HG03442 (cell line): ENCODE measurements at regions not wholly inside any gene's neighbourhood (a gene's known extent, or its start where the extent isn't known, plus 50 kb on each side); places are given as distances from the start of the nearest gene placed in this dataset.
"Not testable (repeated sequence)": the region's sequence is repeated elsewhere in the genome, so short reads cannot be mapped to it uniquely, and the experiment has no call there.

Source experiments
- ATAC-seq: cut with Tn5 transposase; IDR thresholded peaks from one replicate; pipeline ENCODE4 v1.9.1; 2021; ENCODE audit warnings: mild to moderate bottlenecking, moderate library complexity; ENCODE audit not compliant: unreplicated experiment

DNA sequence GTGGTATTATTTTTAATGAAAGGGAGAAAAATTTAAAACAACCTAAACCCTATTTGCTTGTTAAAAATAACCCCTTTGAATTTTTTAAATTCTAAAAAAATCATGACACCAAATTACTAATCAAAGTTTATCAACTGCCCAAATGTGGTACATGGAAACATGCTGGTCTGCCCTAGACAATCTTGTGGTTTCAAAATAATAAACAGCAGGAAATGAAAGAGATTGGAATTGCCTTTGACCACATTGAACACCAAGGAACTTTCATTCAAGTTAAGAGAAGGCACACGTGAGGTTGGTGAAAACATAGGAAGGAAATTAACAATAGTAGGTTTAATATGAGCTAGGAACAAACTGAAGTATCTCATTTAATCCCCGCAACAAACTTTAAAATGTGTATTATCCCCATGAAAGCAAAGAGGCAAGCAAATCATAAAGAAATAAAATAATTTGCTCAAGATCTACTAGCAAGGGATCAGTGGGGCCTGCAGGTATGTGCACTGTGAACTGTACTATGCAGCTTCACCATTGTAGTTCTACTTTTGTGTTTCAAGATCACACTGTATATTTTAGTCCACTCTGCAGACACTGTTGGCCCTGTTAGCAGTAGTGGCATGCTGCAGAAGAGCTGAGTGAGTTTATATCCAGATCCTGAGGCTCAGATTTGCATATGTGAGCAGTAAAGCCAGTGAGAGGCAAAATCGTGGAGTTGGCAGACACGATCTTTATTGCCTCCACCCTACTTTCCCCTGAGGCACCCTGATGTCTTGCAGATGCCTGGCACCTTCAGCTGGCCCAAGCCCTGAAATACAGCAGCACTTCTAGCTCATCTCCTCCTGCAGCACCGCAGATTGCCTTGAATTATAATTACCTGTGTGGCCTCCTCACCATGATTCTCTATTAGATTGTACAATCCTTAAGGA lies 157.8 kb upstream of the TENT5A start:
- no peak for ATAC-seq

DNA sequence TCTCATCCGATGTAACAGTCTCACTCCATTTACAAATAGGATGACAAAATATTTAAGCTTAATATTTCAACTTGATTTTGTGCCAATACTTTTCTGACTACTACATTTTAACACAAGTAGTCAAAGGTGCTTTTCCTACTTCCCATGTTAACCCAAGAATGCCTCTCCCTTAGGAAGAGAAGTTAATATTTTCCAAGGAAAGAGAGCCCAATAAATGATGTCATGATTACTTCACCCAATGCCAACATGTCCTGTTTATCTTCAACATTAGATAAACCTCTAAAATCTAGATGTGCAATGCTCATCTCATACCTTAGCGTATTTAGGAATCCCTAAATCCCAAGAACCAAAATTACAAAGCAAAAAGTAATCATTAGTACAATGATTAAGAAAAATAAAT lies 156.7 kb upstream of the TENT5A start:
- ATAC-seq: no peak

- peak; percentile 61 for ATAC-seq
Observed at GRCh38 chr6:81906709-81907204, 154.3 kb upstream of the TENT5A start.

DNA sequence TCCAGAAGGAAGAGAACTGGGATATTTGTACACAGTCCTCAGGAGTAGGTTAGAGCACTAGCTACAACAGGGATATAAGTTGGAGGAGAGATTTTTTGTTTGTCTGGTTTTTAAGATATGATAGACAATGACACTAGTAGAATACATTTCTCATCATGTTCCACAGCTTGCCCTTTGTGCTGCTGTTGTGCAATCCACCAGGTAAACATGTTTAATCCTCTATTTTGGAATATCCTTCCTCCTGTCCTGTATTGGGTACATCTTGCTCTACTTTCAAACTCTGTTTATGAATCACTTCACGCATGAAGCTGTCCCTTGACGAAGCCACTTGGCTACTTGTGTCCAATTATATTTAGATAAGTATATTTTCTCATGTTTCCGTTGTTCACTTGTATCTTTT lies 153.6 kb upstream of the TENT5A start:
- ATAC-seq: no peak

DNA sequence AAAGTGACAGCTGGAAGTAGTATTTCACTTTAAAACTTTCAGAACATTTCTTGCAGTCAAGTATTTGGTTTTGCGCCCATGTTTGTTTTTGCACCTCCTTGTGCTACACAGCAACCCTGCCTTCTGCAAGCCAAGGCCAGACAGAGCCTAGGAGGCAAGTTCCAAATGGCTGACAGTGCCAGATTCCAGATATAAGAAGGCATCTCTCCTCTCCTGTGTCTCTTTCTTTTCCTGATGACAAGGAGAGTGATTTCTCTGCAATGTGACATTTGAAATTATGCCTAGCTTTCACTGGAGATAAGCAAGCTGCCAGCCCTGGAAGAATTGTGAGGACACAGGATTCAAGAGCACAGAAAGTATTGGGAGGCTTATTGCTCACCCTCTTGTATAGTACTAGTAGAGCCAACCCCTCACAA lies 149.1 kb upstream of the TENT5A start:
- ATAC-seq: no peak

- ATAC-seq: peak; percentile 91
Observed at GRCh38 chr6:81900616-81901015, 148.1 kb upstream of the TENT5A start.

GRCh38 chr6:81897793-81898192 lies 145.3 kb upstream of the TENT5A start:
- ATAC-seq: no peak

- ATAC-seq: no peak
Observed at GRCh38 chr6:81896525-81897503, 144.3 kb upstream of the TENT5A start.

- no peak for ATAC-seq
Observed at GRCh38 chr6:81895511-81896185, 143.2 kb upstream of the TENT5A start.

GRCh38 chr6:81894788-81895271 lies 142.3 kb upstream of the TENT5A start:
- ATAC-seq: no peak

GRCh38 chr6:81894306-81894705 lies 141.8 kb upstream of the TENT5A start:
- ATAC-seq: no peak

DNA sequence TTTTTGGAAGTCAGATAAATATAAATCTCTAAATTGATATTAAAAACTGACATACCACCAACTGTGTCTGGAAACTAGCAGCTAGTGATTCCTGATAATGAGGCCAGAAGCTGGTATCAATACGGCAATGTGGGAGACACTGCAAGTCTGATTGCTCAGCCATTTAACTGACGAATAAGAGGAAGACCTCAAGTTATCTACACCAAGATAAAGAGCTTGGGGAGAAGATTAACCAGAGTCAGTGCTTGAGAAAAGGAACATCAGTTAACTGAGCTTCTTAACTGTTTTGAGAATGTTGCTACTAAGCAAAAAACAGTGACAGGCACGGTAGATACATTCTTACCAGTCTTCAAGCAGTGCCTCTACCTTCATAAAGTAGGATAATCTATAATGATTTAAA lies 140.4 kb upstream of the TENT5A start:
- ATAC-seq: no peak

DNA sequence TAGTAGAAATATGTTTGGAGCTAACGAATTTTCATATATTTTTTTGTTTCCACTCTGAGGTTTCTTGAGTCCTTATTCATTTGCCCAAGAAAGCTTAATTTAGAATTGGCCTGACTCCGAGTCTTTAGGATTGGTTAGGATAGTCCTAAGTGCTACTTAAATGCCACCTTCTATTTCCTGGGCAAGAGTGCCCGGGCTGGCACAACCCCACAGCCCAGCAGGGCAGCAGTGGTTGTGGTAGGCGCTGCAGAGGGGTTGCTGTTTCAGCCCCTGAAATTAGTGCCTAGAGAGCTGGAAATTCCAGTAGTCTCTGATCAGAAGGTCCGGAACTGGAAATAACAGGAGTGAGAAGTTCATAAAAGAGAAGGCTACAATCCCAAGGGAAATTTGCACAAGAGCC lies 139.4 kb upstream of the TENT5A start:
- no peak for ATAC-seq

DNA sequence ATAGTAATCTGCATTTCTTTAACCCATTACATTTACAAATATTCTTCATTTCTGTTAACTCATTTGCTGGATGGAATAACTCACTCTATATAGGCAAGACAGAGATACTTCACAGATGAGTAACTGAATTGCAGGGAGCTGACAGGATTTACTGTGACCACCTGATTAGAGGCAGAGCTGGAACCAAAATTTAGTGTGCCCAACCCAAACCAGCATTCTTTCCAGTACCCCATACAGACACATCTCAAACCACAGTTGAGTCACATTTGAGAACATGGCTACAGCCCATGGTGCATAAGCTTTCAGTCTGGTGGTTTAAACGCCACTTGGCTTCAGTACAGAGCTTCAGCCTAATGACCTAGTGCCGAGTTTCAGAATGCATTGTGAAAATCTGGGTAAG lies 138.4 kb upstream of the TENT5A start:
- no peak for ATAC-seq

DNA sequence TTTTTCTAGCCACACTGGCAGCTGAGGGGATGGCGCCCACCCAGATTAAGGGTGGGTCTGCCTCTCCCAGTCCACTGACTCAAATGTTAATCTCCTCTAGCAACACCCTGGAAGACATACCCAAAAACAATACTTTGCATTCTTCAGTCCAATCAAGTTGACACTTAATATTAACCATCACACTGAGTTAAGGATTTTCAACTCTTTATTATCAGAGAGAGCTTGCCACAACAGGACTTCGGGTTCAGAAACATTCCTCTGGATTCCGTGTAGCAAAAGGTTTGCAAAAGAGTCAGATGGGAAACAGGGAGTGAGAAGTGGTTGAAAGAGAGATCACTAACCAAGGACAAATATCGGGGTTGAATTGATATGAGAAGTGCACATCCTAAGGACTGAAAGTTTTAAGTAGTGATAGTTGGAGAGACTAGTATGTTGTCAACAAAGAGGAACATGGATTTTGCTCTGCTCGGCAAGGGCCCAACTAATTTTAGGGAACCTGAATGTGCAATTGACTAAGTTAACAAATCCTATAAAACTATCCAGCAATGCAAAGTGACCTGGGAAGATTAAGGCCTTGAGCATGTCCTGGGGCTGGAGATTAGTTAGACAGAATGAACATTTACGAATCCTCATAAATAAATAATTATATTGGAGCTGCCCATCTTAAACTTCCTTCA lies 137.0 kb upstream of the TENT5A start:
- no peak for ATAC-seq

GRCh38 chr6:81886909-81887308 lies 134.4 kb upstream of the TENT5A start:
- not testable (repeated sequence) for ATAC-seq

DNA sequence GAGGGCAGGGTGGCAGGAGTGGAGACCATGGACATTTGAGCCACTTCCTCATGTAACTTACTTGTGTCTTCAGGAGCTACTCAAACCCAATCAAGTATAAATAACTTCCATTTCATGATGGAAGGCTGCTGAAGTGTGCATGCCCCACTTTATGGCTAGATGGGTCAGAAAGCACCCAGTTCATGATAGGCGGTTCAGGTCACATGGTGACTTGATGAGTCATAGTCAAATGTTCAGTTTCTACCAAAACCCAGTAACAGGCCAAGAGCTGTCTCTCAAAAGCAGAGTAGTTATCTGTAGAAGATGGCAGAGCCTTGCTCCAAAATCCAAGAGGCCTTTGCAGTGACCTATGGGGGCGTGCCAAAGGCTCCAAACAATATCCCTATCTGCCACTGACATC lies 133.7 kb upstream of the TENT5A start:
- ATAC-seq: no peak

DNA sequence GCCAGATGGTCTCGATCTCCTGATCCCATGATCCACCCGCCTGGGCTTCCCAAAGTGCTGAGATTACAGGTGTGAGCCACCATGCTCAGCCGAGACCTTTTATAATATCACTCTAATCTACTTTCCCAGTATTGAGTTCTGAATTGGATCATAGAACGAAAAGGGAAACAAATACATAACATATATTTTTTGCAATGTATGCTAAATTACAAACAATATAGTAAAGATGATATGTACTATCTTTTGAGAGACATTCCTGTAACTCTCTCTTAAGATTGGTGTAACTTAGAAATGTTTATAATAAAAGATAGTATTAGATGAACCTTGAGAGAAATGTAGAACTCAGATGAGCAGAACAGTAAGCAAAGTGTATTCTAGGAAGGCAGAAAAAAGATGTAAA lies 129.2 kb upstream of the TENT5A start:
- ATAC-seq: no peak

DNA sequence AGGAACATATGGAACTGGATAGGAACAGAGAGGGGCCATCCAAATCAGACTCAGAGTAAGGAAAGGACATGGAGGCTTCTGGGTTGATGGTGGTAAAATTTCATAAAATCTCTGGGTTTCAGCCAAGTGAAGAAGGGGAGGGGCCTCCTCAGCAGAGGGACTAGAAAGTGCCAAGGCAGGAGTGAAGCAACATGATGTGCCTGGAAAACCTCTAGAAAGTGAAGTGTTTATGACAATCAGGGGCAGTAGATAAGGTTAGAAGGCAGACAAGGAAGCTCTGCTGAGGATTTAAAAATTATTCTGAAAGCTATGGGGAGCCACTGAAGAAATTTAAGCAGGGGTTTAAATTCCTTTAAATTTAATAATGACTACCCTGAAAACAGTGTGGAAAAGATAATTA lies 126.0 kb upstream of the TENT5A start:
- ATAC-seq: no peak

DNA sequence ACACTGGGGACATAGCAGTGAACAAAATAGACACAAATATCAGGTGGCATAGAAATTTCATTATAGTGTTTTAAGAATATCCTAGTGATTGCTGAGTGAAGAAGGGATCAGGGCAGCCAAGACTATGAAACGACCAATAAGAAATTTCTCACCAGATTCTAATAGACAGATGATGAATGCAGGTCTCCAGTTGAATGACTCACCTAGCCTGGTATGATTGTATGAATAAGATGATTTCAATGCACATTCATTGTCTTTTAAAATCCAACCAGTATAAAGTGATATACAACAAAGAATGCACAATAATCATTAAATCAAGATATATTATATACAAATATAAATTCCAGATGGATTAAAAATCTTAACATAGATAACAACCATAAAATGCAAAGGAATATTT lies 124.5 kb upstream of the TENT5A start:
- no peak for ATAC-seq
